DOHH2 (cell line): ENCODE measurements at regions not wholly inside any gene's neighbourhood (a gene's known extent, or its start where the extent isn't known, plus 50 kb on each side); places are given as distances from the start of the nearest gene placed in this dataset.

Experiments
- H3F3A ChIP-seq: fragments of 200-600 bp; sonication (generic), shearing (Covaris generic); 2 replicates; pipeline ENCODE4 v1.6.0; 2016; ENCODE audit warnings: antibody characterized with exemption, mild to moderate bottlenecking; ENCODE audit not compliant: control insufficient read depth, insufficient read depth
- H3K27ac ChIP-seq: fragments of 200-600 bp; sonication (generic); 2 replicates; pipeline ENCODE4 v1.5.1; 2014; ENCODE audit warnings: low read depth, mild to moderate bottlenecking, low read length, moderate library complexity
- H3K27me3 ChIP-seq: fragments of 200-600 bp; sonication (generic); 2 replicates; pipeline ENCODE4 v1.6.1; 2014; ENCODE audit warnings: mild to moderate bottlenecking, low read length, mixed read lengths; ENCODE audit not compliant: control insufficient read depth
- H3K36me3 ChIP-seq: fragments of 200-600 bp; sonication (generic); 2 replicates; pipeline ENCODE4 v1.6.1; 2014; ENCODE audit warnings: mild to moderate bottlenecking, low read length, moderate library complexity, mixed read lengths; ENCODE audit not compliant: control insufficient read depth
- H3K4me1 ChIP-seq: fragments of 200-600 bp; sonication (generic); 2 replicates; pipeline ENCODE4 v1.6.1; 2014; ENCODE audit warnings: mild to moderate bottlenecking, low read length, mixed read lengths; ENCODE audit not compliant: control insufficient read depth
- H3K4me2 ChIP-seq: fragments of 200-600 bp; sonication (generic); 2 replicates; pipeline ENCODE4 v1.6.0; 2014; ENCODE audit warnings: mild to moderate bottlenecking, low read length, moderate library complexity
- H3K4me3 ChIP-seq: fragments of 200-600 bp; sonication (generic); 2 replicates; pipeline ENCODE4 v1.5.1; 2014; ENCODE audit warnings: mild to moderate bottlenecking, low read length, mixed read lengths
- H3K79me2 ChIP-seq: fragments of 200-600 bp; sonication (generic); 2 replicates; pipeline ENCODE4 v1.6.1; 2014; ENCODE audit warnings: mild to moderate bottlenecking, low read length, mixed read lengths; ENCODE audit not compliant: control insufficient read depth
- H3K9me2 ChIP-seq: fragments of 200-600 bp; sonication (generic); replicated peaks from 2 replicates; pipeline ENCODE4 v1.6.1; 2014; ENCODE audit warnings: mild to moderate bottlenecking, low read length, mixed read lengths; ENCODE audit not compliant: control insufficient read depth
- H3K9me3 ChIP-seq: fragments of 200-600 bp; sonication (generic); 2 replicates; pipeline ENCODE4 v1.6.1; 2014; ENCODE audit warnings: antibody characterized with exemption, low read length, mixed read lengths; ENCODE audit not compliant: control insufficient read depth, insufficient read depth
- H4K20me1 ChIP-seq: fragments of 200-600 bp; sonication (generic); 2 replicates; pipeline ENCODE4 v1.6.0; 2014; ENCODE audit warnings: low read depth, mild to moderate bottlenecking, antibody characterized with exemption, low read length, moderate library complexity; ENCODE audit not compliant: control insufficient read depth, insufficient read depth
- CTCF ChIP-seq: fragments of 200-600 bp; sonication (generic); IDR thresholded peaks from one replicate; pipeline ENCODE4 v1.5.1; 2014; ENCODE audit warnings: antibody characterized with exemption, mild to moderate bottlenecking, low read depth, low read length; ENCODE audit not compliant: poor library complexity, severe bottlenecking
- EZH2phosphoT487 ChIP-seq: fragments of 200-600 bp; sonication (generic); IDR thresholded peaks from 2 replicates; pipeline ENCODE4 v1.6.1; 2017; ENCODE audit warnings: borderline replicate concordance, mild to moderate bottlenecking, antibody characterized with exemption, low read length, moderate library complexity, mixed read lengths

DNA sequence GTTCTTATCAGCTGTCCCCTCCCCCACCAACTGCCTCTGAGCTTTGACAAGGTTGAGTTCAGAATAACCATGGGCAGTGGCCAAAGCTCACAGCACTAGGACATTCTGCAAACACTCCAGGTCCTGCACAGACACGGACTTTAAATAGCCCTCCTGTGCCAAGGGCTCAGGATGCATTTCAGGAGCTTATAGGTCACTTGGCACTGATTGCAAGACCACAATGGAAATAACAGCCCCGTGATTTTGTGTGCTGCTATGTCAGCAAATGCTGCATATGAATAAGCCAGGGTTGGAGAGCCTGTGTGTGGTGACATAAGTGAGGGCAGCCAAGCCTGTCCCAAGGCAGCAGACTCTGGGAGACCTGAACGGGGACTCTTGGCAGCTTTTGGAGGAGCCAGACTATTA is 150.7 kb downstream of the DMRT2 start:
- Histone ChIP-seq H3K9me3 (no peaks in the 10 kb centered on the region), H3F3A (no peaks in the 10 kb centered on the region), H3K79me2 (no peaks in the 10 kb centered on the region)

GRCh38 chr9:1201262-1201661 is 151.1 kb downstream of the DMRT2 start:
- no peak for TF ChIP-seq CTCF
- no peak for TF ChIP-seq EZH2phosphoT487
- Histone ChIP-seq H3F3A (no peaks in the 10 kb centered on the region), H3K27ac (no peak overlapping the region), H3K9me2 (no peaks in the 10 kb centered on the region), H3K9me3 (no peaks in the 10 kb centered on the region), H4K20me1 (no peaks in the 10 kb centered on the region), H3K4me2 (no peak overlapping the region), H3K4me1 (no peaks in the 10 kb centered on the region), H3K4me3 (no peak overlapping the region), H3K27me3 (no peaks in the 10 kb centered on the region), H3K79me2 (no peaks in the 10 kb centered on the region), H3K36me3 (no peaks in the 10 kb centered on the region)

More for the DNA sequence above, 150.7 kb downstream of the DMRT2 start:
- Histone ChIP-seq H3K27ac (no peak overlapping the region), H4K20me1 (no peaks in the 10 kb centered on the region), H3K4me3 (no peak overlapping the region), H3K4me2 (no peak overlapping the region), H3K36me3 (no peaks in the 10 kb centered on the region), H3K4me1 (no peaks in the 10 kb centered on the region), H3K27me3 (no peaks in the 10 kb centered on the region), H3K9me2 (no peaks in the 10 kb centered on the region)
- no peak for TF ChIP-seq CTCF
- no peak for TF ChIP-seq EZH2phosphoT487

DNA sequence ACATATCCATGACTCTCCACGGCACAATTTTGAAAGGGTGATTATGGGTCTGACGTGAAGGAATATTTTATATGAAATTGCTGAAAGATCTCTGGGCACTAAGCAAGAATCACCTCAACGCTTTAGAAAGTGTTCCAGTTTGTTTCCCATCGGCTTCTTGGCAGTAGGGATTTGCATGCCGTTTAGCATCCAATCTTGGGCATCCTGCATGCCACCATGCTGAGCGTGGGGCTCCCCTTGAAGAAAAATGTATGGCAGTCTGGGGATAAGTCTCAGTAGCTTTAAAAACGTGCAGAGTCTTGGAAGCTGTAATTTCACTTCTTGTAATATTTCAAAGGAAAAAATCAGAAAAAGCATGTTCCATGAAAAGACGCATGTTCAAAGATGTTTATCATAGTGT is 151.7 kb downstream of the DMRT2 start:
- no peak for TF ChIP-seq EZH2phosphoT487
- no peak for TF ChIP-seq CTCF
- H3K79me2 ChIP-seq: no peaks in the 10 kb centered on the region
- H3K4me2 ChIP-seq: no peak overlapping the region
- H3K9me2 ChIP-seq: no peaks in the 10 kb centered on the region
- no peaks in the 10 kb centered on the region for H3K4me1 ChIP-seq
- no peaks in the 10 kb centered on the region for H3K36me3 ChIP-seq
- no peaks in the 10 kb centered on the region for H3F3A ChIP-seq
- H3K4me3 ChIP-seq: no peak overlapping the region
- no peaks in the 10 kb centered on the region for H4K20me1 ChIP-seq
- H3K27ac ChIP-seq: no peak overlapping the region
- H3K9me3 ChIP-seq: no peaks in the 10 kb centered on the region
- H3K27me3 ChIP-seq: no peaks in the 10 kb centered on the region

GRCh38 chr9:1202512-1203280 is 152.5 kb downstream of the DMRT2 start:
- no peak overlapping the region for H3K4me3 ChIP-seq
- H3K4me1 ChIP-seq: no peaks in the 10 kb centered on the region
- no peaks in the 10 kb centered on the region for H3K9me3 ChIP-seq
- no peaks in the 10 kb centered on the region for H3K36me3 ChIP-seq
- H3K27ac ChIP-seq: no peak overlapping the region
- no peaks in the 10 kb centered on the region for H3K79me2 ChIP-seq
- H3K4me2 ChIP-seq: no peak overlapping the region
- no peaks in the 10 kb centered on the region for H3F3A ChIP-seq
- no peaks in the 10 kb centered on the region for H4K20me1 ChIP-seq
- no peaks in the 10 kb centered on the region for H3K9me2 ChIP-seq
- no peak for TF ChIP-seq CTCF
- no peak for TF ChIP-seq EZH2phosphoT487
- no peaks in the 10 kb centered on the region for H3K27me3 ChIP-seq
